ENCODE measurements at regions not wholly inside any gene's neighbourhood (a gene's known extent, or its start where the extent isn't known, plus 50 kb on each side); places are given as distances from the start of the nearest gene placed in this dataset.

DNA sequence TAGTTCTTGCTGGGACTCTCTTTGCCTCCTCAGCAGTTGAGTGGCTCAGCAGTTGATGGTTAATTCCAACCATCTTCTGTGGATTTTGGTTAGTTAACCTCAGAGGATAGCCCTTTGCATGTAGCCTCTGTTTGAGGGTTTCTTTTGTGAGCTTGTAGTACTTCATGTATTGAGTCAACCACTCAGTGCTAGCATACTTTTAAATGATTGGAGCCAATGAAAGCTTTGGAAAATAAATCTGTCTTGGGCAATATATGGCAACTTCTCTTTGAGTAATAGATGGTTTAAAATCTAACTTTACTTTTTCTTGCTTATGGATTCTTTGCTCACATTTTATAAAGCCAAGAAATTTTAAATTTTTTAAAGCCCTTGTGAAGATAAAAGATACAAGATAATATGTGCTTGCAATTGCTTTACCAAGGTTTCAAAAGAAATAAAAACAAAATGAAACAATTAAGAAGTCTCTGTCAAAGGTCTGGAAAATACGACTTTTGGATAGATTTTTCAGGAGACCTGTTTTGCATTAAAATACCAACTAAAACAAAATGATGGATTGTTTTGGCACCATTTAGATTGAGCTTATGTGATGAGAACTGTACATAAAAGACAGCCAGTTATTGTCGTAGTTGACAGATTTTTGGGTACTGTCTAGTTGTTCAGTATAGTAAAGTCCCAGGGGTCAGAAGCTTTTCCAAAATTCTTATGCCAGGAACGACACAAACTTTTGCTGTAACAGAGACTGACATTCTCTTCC lies 181.9 kb downstream of the SPRY1 start:
- Mint-ChIP-seq H3K4me1 (peaks cover 18% of the 10 kb centered on the region), H3K27me3 (ENCODE audit: low read depth) (no peaks in the 10 kb centered on the region; the same call in 1 of the 2 replicates), H3K9me3 (peaks cover 30% of the 10 kb centered on the region), H3K27ac (no peak overlapping the region), H3K4me3 (no peak overlapping the region), H3K36me3 (peaks cover 24% of the 10 kb centered on the region)
- no peak for DNase-seq (ENCODE audit: low spot score)
- TF ChIP-seq, protein P1, sequence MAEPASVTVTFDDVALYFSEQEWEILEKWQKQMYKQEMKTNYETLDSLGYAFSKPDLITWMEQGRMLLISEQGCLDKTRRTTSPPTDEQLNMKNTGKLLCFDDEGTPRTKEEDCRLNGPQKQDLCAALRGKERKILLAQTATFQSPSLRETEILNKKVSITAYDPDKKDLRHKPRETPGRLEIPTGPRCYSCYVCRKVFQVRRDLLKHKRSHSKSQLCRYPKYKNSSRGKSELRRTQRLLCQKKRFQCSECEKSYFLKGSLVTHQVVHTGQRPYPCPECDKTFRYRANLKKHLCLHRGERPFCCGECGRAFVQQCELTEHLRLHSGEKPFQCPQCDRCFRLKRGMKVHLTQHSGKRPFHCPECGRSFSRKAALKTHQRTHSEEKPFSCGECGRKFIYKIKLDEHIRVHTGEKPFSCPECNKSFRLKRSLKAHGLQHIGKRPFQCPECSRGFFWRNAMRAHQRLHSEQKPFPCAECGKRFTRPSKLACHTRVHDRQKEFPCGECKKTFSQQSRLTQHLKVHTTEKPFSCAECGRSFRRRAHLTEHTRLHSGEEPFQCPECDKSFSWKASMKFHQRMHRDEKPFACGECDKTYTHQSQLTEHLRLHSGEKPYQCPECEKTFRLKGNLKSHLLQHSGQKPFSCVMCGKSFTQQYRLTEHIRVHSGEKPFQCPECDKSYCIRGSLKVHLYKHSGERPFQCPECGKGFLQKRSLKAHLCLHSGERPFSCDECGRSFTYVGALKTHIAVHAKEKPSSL (CRISPR knock-in tag; conservative IDR thresholded peaks at IDR 0.05) = no peak
- TF ChIP-seq NFE2L1 (CRISPR knock-in tag; IDR thresholded peaks at IDR 0.05) = no peak
- TF ChIP-seq NR2C2 (CRISPR knock-in tag; IDR thresholded peaks at IDR 0.05) = no peak
- no peak for TF ChIP-seq KAT7 (CRISPR knock-in tag; IDR thresholded peaks at IDR 0.05; ENCODE audit: borderline replicate concordance)
- no peak for TF ChIP-seq GRHL2 (CRISPR knock-in tag; IDR thresholded peaks at IDR 0.05; ENCODE audit: insufficient replicate concordance, severe bottlenecking)
- no peak for TF ChIP-seq FOXK1 (CRISPR knock-in tag; IDR thresholded peaks at IDR 0.05)
- TF ChIP-seq, protein P2, sequence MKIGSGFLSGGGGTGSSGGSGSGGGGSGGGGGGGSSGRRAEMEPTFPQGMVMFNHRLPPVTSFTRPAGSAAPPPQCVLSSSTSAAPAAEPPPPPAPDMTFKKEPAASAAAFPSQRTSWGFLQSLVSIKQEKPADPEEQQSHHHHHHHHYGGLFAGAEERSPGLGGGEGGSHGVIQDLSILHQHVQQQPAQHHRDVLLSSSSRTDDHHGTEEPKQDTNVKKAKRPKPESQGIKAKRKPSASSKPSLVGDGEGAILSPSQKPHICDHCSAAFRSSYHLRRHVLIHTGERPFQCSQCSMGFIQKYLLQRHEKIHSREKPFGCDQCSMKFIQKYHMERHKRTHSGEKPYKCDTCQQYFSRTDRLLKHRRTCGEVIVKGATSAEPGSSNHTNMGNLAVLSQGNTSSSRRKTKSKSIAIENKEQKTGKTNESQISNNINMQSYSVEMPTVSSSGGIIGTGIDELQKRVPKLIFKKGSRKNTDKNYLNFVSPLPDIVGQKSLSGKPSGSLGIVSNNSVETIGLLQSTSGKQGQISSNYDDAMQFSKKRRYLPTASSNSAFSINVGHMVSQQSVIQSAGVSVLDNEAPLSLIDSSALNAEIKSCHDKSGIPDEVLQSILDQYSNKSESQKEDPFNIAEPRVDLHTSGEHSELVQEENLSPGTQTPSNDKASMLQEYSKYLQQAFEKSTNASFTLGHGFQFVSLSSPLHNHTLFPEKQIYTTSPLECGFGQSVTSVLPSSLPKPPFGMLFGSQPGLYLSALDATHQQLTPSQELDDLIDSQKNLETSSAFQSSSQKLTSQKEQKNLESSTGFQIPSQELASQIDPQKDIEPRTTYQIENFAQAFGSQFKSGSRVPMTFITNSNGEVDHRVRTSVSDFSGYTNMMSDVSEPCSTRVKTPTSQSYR (CRISPR knock-in tag; IDR thresholded peaks at IDR 0.05) = no peak
- TF ChIP-seq FOXP1 (CRISPR knock-in tag; IDR thresholded peaks at IDR 0.05; ENCODE audit: borderline replicate concordance) = no peak
- TF ChIP-seq ZNF423 (CRISPR knock-in tag; IDR thresholded peaks at IDR 0.05) = no peak
- TF ChIP-seq, protein P3, sequence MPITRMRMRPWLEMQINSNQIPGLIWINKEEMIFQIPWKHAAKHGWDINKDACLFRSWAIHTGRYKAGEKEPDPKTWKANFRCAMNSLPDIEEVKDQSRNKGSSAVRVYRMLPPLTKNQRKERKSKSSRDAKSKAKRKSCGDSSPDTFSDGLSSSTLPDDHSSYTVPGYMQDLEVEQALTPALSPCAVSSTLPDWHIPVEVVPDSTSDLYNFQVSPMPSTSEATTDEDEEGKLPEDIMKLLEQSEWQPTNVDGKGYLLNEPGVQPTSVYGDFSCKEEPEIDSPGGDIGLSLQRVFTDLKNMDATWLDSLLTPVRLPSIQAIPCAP (CRISPR knock-in tag; IDR thresholded peaks at IDR 0.05) = no peak
- TF ChIP-seq CBFB (CRISPR knock-in tag; IDR thresholded peaks at IDR 0.05; ENCODE audit: low read depth) = no peak
- no peak for TF ChIP-seq CREB1 (CRISPR knock-in tag; IDR thresholded peaks at IDR 0.05)
- TF ChIP-seq RELA (CRISPR knock-in tag; IDR thresholded peaks at IDR 0.05; ENCODE audit: borderline replicate concordance) = no peak
- TF ChIP-seq IRF2 (CRISPR knock-in tag; IDR thresholded peaks at IDR 0.05; ENCODE audit: borderline replicate concordance, low read depth) = no peak
- TF ChIP-seq, protein P4, sequence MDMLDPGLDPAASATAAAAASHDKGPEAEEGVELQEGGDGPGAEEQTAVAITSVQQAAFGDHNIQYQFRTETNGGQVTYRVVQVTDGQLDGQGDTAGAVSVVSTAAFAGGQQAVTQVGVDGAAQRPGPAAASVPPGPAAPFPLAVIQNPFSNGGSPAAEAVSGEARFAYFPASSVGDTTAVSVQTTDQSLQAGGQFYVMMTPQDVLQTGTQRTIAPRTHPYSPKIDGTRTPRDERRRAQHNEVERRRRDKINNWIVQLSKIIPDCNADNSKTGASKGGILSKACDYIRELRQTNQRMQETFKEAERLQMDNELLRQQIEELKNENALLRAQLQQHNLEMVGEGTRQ (CRISPR knock-in tag; IDR thresholded peaks at IDR 0.05) = no peak
- TF ChIP-seq CREM (CRISPR knock-in tag; IDR thresholded peaks at IDR 0.05) = no peak
- no peak for TF ChIP-seq PRRX2 (CRISPR knock-in tag; IDR thresholded peaks at IDR 0.05)
- no peak for TF ChIP-seq SOX15 (CRISPR knock-in tag; IDR thresholded peaks at IDR 0.05)
- TF ChIP-seq ZNF232 (CRISPR knock-in tag; IDR thresholded peaks at IDR 0.05) = no peak
- TF ChIP-seq, protein P5, sequence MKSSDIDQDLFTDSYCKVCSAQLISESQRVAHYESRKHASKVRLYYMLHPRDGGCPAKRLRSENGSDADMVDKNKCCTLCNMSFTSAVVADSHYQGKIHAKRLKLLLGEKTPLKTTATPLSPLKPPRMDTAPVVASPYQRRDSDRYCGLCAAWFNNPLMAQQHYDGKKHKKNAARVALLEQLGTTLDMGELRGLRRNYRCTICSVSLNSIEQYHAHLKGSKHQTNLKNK (CRISPR knock-in tag; IDR thresholded peaks at IDR 0.05) = no peak
- ChIA-PET POLR2A (interaction anchor here (0.6 kb wide), 1 partner anchor 92 kb away, joined by 5 read pairs; no protein-coding TSS in a partner anchor), CTCF (no interaction called here)
- ATAC-seq = no peak

Data from WTC11 (cell line).